Gastrocnemius medialis (tissue), 4 donors: ENCODE measurements at regions not wholly inside any gene's neighbourhood (a gene's known extent, or its start where the extent isn't known, plus 50 kb on each side); places are given as distances from the start of the nearest gene placed in this dataset.

Experiments used
- CTCF ChIP-seq, 5 experiments: fragments of 450-650 bp in 3 of 5; fragments of 200-600 bp in 2 of 5; sonication (generic) in 2 of 5; IDR thresholded peaks in 4 of 5; conservative IDR thresholded peaks in 1 of 5; 1 replicate in 4 of 5; 2 replicates in 1 of 5; pipeline ENCODE4 v1.5.1; 2016 to 2019; ENCODE audit warnings: antibody characterized with exemption in 5 of 5, mild to moderate bottlenecking in 3 of 5, moderate library complexity in 3 of 5
- POLR2A ChIP-seq, 2 donors: fragments of 450-650 bp; IDR thresholded peaks; one replicate each; pipeline ENCODE4 v1.6.1; 2017; ENCODE audit warnings: antibody characterized with exemption in 2 of 2, mild to moderate bottlenecking in 2 of 2, moderate library complexity in 2 of 2

DNA sequence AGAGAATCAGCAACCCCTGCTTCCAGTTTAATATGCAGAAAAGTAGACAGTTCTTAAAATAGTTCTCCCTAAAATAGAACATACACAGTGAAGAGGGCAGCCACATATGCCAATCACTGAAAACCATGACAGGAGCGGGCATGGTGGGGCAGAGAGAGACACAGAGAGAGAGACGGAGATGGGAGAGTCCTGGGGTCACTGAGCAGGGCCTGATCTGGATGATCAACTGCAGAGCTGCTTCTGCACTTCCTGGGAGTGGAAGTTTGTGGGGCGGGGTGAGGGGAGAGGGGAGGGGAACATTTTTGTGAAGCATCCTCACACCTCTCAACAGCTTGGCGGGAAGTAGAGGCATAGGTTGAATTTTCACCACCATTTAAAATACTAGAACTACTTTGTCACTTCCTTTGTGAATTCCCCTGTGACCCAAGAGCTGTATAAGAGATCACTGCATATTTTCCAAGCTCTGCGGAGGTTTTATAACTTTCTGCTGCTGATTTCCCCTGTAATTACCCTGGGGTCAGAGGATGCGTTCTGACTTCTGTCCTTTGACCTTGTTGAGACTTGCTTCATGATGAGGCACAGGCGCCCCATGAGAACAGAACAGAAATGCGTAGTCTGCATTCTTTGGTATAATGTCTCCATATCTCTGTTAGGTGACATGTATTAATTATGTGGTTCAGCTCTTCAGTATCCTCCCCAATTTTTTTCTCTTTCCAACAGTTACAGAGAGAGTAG lies 419.4 kb downstream of the BRD1 start:
- TF ChIP-seq POLR2A (IDR thresholded peaks at IDR 0.05) (no peak), CTCF (IDR thresholded peaks at IDR 0.05 in 4 of 5, conservative IDR thresholded peaks at IDR 0.05 in 1 of 5) (no peak)
